ENCODE measurements at regions not wholly inside any gene's neighbourhood (a gene's known extent, or its start where the extent isn't known, plus 50 kb on each side); places are given as distances from the start of the nearest gene placed in this dataset.

DNA sequence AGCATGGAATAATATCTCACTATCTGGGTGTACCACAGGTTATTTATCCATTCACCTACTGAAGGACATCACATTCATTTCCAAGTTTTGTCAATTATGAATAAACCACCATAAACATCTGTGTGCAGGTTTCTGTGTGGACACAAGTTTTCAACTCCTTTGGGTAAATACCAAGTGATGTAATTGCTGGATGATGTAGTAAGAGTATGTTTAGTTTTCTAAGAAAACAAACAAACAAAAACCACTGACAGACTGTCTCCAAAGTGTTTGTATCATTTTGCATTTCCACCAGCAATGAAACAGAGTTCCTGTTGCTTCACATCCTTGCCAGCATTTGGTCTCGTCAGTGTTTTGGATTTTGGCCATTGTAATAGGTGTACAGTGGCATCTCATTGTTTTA lies 435.7 kb upstream of the PROX1 start:
- Mint-ChIP-seq H3K9me3 (no peaks in the 10 kb centered on the region), H3K4me3 (no peak overlapping the region), H3K27me3 (ENCODE audit: insufficient read depth, low read depth) (peaks cover 3% of the 10 kb centered on the region), H3K27ac (no peak overlapping the region), H3K4me1 (no peaks in the 10 kb centered on the region), H3K36me3 (no peaks in the 10 kb centered on the region)
- Histone ChIP-seq H3F3A (ENCODE audit: low read depth) (no peaks in the 10 kb centered on the region), H4K20me1 (ENCODE audit: low read depth) (no peaks in the 10 kb centered on the region), H3K9ac (no peak overlapping the region), H3K36me3 (no peaks in the 10 kb centered on the region), H3K4me1 (no peaks in the 10 kb centered on the region), H2AFZ (replicated peaks) (no peak overlapping the region), H3K4me2 (no peak overlapping the region), H3K4me3 (no peak overlapping the region), H3K79me2 (ENCODE audit: low read depth) (no peaks in the 10 kb centered on the region), H3K9me3 (ENCODE audit: low read depth) (no peaks in the 10 kb centered on the region), H3K27me3 (no peaks in the 10 kb centered on the region), H3K27ac (no peak overlapping the region)
- TF ChIP-seq EZH2phosphoT487 (IDR thresholded peaks at IDR 0.05) (no peak), EZH2 (IDR thresholded peaks at IDR 0.05) (no peak)
- TF ChIP-seq, protein P1, sequence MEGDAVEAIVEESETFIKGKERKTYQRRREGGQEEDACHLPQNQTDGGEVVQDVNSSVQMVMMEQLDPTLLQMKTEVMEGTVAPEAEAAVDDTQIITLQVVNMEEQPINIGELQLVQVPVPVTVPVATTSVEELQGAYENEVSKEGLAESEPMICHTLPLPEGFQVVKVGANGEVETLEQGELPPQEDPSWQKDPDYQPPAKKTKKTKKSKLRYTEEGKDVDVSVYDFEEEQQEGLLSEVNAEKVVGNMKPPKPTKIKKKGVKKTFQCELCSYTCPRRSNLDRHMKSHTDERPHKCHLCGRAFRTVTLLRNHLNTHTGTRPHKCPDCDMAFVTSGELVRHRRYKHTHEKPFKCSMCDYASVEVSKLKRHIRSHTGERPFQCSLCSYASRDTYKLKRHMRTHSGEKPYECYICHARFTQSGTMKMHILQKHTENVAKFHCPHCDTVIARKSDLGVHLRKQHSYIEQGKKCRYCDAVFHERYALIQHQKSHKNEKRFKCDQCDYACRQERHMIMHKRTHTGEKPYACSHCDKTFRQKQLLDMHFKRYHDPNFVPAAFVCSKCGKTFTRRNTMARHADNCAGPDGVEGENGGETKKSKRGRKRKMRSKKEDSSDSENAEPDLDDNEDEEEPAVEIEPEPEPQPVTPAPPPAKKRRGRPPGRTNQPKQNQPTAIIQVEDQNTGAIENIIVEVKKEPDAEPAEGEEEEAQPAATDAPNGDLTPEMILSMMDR (IDR thresholded peaks at IDR 0.05): no peak
- no peak for DNase-seq (ENCODE audit: low spot score)

- Histone ChIP-seq H3K4me1 (no peaks in the 10 kb centered on the region), H2AFZ (replicated peaks) (no peak overlapping the region), H3F3A (ENCODE audit: low read depth) (no peaks in the 10 kb centered on the region), H4K20me1 (ENCODE audit: low read depth) (no peaks in the 10 kb centered on the region), H3K79me2 (ENCODE audit: low read depth) (no peaks in the 10 kb centered on the region), H3K9ac (no peak overlapping the region), H3K4me3 (no peak overlapping the region), H3K36me3 (peaks cover 4% of the 10 kb centered on the region), H3K27me3 (no peaks in the 10 kb centered on the region), H3K9me3 (ENCODE audit: low read depth) (no peaks in the 10 kb centered on the region), H3K4me2 (no peak overlapping the region), H3K27ac (no peak overlapping the region)
- no peaks in the 10 kb centered on the region for H3K4me1 Mint-ChIP-seq
- peaks cover 16% of the 10 kb centered on the region for H3K9me3 Mint-ChIP-seq
- no peak overlapping the region for H3K4me3 Mint-ChIP-seq
- TF ChIP-seq EZH2phosphoT487 (IDR thresholded peaks at IDR 0.05): no peak
- TF ChIP-seq, protein P1 (IDR thresholded peaks at IDR 0.05): no peak
- TF ChIP-seq EZH2 (IDR thresholded peaks at IDR 0.05): no peak
- no peak for DNase-seq (ENCODE audit: low spot score)
- no peak overlapping the region for H3K27ac Mint-ChIP-seq
- H3K27me3 Mint-ChIP-seq (ENCODE audit: insufficient read depth, low read depth): no peaks in the 10 kb centered on the region
- peaks cover 3% of the 10 kb centered on the region for H3K36me3 Mint-ChIP-seq
Measured at GRCh38 chr1:213560226-213560625, 427.5 kb upstream of the PROX1 start.

DNA sequence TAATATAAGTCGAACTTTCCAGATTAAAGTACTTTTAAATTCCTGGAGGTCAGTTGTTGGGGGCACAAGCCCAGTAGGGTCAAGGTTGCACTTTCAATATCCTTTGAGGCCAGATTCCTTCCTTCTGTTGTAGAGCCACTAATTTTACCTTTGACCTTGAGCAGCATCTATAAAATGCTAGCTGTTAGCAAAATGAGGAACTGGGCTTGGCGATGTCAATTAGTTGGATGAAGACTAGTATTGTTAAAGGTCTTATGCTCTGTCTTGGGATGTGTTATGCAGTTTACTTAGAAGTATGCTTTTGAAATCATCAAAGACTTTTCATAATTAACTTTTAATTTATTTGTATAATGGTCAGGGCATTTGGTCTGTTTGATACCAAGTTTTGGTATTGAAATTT lies 425.9 kb upstream of the PROX1 start:
- H3K27me3 Mint-ChIP-seq (ENCODE audit: insufficient read depth, low read depth): no peaks in the 10 kb centered on the region

More for the DNA sequence above, 425.9 kb upstream of the PROX1 start:
- Mint-ChIP-seq H3K9me3 (peaks cover 19% of the 10 kb centered on the region), H3K4me1 (no peaks in the 10 kb centered on the region), H3K27ac (no peak overlapping the region), H3K36me3 (peaks cover 3% of the 10 kb centered on the region), H3K4me3 (no peak overlapping the region)
- Histone ChIP-seq H3K9ac (no peak overlapping the region), H3K4me2 (no peak overlapping the region), H3K9me3 (ENCODE audit: low read depth) (peaks cover 5% of the 10 kb centered on the region), H3K27me3 (no peaks in the 10 kb centered on the region), H3F3A (ENCODE audit: low read depth) (no peaks in the 10 kb centered on the region), H3K27ac (no peak overlapping the region), H3K4me3 (no peak overlapping the region), H2AFZ (replicated peaks) (no peak overlapping the region), H3K79me2 (ENCODE audit: low read depth) (no peaks in the 10 kb centered on the region), H3K36me3 (peaks cover 4% of the 10 kb centered on the region), H3K4me1 (no peaks in the 10 kb centered on the region), H4K20me1 (ENCODE audit: low read depth) (no peaks in the 10 kb centered on the region)
- no peak for DNase-seq (ENCODE audit: low spot score)
- TF ChIP-seq EZH2 (IDR thresholded peaks at IDR 0.05) (no peak), EZH2phosphoT487 (IDR thresholded peaks at IDR 0.05) (no peak)
- TF ChIP-seq, protein P1 (IDR thresholded peaks at IDR 0.05): no peak

All from neural progenitor cell (in vitro differentiated cells).